ENCODE measurements at regions not wholly inside any gene's neighbourhood (a gene's known extent, or its start where the extent isn't known, plus 50 kb on each side); places are given as distances from the start of the nearest gene placed in this dataset.

DNA sequence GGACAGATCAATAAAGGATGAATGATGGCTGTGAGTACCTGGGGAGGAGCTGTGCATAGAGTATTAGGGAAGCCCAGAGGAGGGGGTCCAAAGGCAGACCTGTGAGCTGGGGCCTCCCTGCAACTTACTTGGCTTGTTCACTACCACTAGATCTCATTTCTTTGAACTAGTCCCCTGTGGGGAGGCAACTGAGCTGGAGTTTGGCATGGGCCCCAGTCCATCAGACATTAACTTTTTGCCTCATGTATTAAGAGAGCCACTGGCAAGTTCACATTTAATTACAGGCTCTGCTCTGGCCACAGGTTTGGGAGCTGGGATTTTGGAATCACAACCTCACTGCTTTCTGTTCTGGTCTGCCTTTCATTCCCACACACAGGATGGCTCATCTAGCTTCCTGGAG is 254.1 kb downstream of the PRL start:
- TF ChIP-seq, protein P1, sequence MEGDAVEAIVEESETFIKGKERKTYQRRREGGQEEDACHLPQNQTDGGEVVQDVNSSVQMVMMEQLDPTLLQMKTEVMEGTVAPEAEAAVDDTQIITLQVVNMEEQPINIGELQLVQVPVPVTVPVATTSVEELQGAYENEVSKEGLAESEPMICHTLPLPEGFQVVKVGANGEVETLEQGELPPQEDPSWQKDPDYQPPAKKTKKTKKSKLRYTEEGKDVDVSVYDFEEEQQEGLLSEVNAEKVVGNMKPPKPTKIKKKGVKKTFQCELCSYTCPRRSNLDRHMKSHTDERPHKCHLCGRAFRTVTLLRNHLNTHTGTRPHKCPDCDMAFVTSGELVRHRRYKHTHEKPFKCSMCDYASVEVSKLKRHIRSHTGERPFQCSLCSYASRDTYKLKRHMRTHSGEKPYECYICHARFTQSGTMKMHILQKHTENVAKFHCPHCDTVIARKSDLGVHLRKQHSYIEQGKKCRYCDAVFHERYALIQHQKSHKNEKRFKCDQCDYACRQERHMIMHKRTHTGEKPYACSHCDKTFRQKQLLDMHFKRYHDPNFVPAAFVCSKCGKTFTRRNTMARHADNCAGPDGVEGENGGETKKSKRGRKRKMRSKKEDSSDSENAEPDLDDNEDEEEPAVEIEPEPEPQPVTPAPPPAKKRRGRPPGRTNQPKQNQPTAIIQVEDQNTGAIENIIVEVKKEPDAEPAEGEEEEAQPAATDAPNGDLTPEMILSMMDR (conservative IDR thresholded peaks at IDR 0.05; ENCODE audit: low read length) = no peak
- TF ChIP-seq EZH2phosphoT487 (IDR thresholded peaks at IDR 0.05; ENCODE audit: borderline replicate concordance) = no peak

Data from Loucy (cell line).